GM12891 (cell line): ENCODE measurements at regions not wholly inside any gene's neighbourhood (a gene's known extent, or its start where the extent isn't known, plus 50 kb on each side); places are given as distances from the start of the nearest gene placed in this dataset.

Experiments
- DNase-seq: peaks from one replicate; pipeline ENCODE4 v3.0.0; 2011; ENCODE audit warnings: low spot score; ENCODE audit not compliant: insufficient read length
- FAIRE-seq: peaks from 2 replicates; lab custom pipeline; 2011; peaks lifted over from hg19 to GRCh38; lab: Jason Lieb, UNC
- PAX5 ChIP-seq: IDR thresholded peaks from 2 replicates; pipeline ENCODE4 v1.6.1; 2011; ENCODE audit warnings: low read length, moderate library complexity, mild to moderate bottlenecking; ENCODE audit not compliant: insufficient read depth, severe bottlenecking
- POLR2A ChIP-seq: IDR thresholded peaks from 2 replicates; pipeline ENCODE4 v1.6.1; 2011; ENCODE audit warnings: low read depth, low read length, control low read depth
- POLR2AphosphoS5 ChIP-seq: IDR thresholded peaks from 2 replicates; pipeline ENCODE4 v1.6.1; 2011; ENCODE audit warnings: low read depth, low read length, control low read depth
- POU2F2 ChIP-seq: IDR thresholded peaks from 2 replicates; pipeline ENCODE4 v1.6.1; 2011; ENCODE audit warnings: low read depth, mild to moderate bottlenecking, control low read depth, low read length, moderate library complexity
- SPI1 ChIP-seq: IDR thresholded peaks from 2 replicates; pipeline ENCODE4 v1.6.1; 2011; ENCODE audit warnings: low read depth, low read length, control low read depth
- TAF1 ChIP-seq: IDR thresholded peaks from 2 replicates; pipeline ENCODE4 v1.6.1; 2011; ENCODE audit warnings: low read depth, low read length, control low read depth

DNA sequence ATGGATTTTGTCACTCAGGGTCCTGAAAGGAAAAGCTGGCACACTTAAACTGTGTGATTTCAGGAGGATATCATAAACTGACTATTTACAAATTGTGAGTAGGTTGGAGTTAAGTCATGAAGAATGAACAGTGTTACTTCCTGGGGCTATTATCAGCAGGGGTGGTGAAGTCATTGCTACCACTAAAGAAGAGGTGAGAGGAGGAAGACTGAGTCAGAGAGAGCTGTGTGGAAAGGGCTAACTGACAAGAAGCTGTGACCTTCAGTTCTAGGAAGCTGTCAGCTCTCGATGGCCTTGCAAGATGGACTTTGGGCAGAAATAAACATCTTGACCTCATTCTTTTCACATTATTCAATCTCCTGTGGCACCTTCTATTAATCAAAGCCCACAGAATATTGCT is 72.3 kb upstream of the STARD4 start:
- FAIRE-seq = no peak

DNA sequence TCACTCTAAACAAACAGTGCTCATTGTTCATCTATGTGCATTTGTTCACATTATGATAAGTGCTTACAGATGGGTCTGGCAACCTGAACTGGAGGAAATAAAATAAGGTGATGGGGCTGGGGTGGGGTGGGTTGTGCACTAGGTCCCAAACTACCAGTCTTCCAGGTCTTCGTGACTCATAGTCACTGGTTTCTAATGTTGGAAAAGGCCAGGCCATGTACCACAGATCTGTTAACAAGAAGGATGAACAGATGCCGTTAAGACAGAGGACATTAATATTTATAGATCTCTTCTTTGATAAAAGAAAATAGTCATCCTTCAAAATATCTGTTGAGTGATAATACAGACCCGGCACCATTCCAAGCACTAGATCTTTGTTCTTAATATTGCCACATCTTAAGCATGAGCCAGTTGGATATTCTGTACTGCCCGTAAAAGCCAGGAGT is 71.4 kb upstream of the STARD4 start:
- DNase-seq = no peak
- FAIRE-seq = no peak
- TF ChIP-seq SPI1 = no peak
- TF ChIP-seq TAF1 = no peak
- no peak for TF ChIP-seq POLR2A
- no peak for TF ChIP-seq POU2F2
- no peak for TF ChIP-seq PAX5
- no peak for TF ChIP-seq POLR2AphosphoS5

More for the DNA sequence above, 72.3 kb upstream of the STARD4 start:
- no peak for DNase-seq
- TF ChIP-seq TAF1 (no peak), SPI1 (no peak), PAX5 (no peak), POLR2AphosphoS5 (no peak), POLR2A (no peak), POU2F2 (no peak)

DNA sequence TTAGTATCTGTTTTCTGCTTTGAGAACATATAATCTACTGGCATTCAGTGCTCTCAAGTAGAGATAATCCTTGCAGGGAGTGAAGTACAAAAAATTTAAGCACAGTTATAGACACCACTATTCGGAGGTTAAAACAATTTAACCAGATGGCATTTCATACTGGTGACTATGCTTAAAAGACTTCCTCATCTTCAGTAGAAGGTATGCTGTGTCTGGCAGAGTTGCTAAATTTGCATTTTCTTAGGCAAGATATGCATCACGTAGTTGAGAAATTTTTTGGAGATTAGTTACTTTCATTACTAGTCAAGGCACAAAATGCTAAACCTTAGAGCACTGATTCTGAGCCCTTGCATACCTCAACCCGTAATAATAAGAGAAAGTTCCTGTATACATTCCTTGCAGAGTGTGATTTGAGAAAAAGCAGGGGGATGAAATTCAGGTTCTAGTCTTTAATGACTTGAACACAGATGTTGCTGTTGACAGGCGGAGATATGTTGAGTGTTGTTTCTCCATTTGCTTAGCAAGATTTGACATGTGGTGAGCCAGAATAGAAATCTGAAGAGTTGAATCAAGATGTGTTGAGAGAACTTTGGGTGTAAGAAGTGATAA is 70.8 kb upstream of the STARD4 start:
- FAIRE-seq (no peak), DNase-seq (no peak)
- TF ChIP-seq POLR2A (no peak), POLR2AphosphoS5 (no peak), POU2F2 (no peak), SPI1 (no peak)

DNA sequence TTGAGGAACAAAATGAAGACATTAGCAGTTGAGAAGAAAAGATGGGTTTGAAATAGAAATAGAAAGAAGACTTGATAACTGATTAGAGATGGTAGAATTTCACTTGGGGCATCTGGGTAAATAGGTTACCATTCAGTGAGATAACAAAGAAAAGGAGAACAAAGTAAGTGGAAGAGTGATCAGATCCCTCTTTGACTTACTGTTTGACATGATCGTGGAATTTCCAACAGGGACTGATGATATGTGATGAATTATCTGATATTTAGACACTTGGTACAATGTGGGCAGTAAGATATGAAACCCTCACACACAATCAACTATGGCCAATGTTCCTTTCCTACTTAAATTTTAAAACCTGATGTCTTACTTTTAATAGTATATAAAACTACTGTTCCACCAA is 70.1 kb upstream of the STARD4 start:
- TF ChIP-seq POLR2AphosphoS5 (no peak), POLR2A (no peak), POU2F2 (no peak), SPI1 (no peak), TAF1 (no peak), PAX5 (no peak)
- FAIRE-seq (no peak), DNase-seq (no peak)

DNA sequence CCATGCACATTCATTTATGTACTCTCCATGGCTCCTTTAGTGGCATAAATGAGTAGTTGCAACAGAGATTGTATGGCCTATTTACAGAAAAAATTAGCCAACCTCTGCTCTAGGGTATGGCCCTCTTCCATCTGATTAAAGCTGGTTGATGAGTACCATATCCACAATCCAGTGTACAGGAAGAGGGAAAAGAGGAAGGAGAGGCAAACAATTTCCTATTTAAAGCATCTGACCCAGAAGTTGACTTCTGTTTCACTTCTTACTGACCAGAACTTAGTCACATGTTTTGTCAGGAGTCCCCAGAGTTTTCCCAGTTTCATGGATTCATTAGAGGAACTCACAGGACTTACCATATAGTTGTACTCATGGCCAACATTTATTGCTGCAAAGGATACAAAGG is 68.6 kb upstream of the STARD4 start:
- no peak for DNase-seq
- TF ChIP-seq POU2F2 = no peak
- no peak for TF ChIP-seq POLR2A
- no peak for FAIRE-seq

DNA sequence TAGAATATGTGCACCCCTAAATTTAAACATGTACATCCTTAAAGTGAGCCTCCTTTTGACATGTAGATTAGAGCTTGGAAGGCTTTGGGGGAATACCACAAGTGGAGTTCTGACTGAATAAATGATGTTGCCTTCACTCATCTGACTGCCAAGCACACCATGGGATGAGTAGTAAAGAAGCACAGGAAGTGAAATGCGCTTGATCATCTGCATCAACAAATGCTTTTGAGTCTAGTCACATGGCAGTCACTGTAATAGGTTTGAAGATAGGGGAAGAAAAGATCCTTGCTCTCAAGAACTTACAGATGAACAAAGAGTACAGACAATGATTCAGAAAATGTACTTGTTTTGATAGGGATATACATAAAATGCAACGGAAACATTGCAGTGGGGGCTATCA is 62.0 kb upstream of the STARD4 start:
- TF ChIP-seq PAX5 (no peak), POLR2AphosphoS5 (no peak), POU2F2 (no peak), TAF1 (no peak), POLR2A (no peak), SPI1 (no peak)
- FAIRE-seq (no peak), DNase-seq (no peak)

DNA sequence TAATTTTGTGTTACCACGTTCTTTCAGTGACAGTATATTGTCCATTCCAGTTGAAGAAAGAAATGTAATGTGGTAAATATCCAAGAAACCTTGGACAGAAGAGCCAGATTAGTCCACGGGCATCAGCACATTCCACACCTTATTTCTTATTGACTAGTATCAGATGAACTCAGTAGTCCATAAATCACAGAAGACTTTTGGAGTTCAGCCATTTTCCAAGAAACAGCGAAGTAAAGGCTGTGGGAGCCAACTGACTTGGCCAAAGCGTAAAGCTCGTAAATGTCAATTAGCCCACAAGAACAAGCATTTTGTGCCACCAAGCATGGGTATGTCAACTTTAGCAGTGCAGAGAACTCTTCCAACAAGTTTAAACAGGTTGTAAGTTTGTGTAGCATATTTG is 60.2 kb upstream of the STARD4 start:
- DNase-seq (no peak), FAIRE-seq (no peak)
- no peak for TF ChIP-seq SPI1
- no peak for TF ChIP-seq POU2F2
- no peak for TF ChIP-seq TAF1
- TF ChIP-seq POLR2AphosphoS5 = no peak
- no peak for TF ChIP-seq PAX5
- TF ChIP-seq POLR2A = no peak

DNA sequence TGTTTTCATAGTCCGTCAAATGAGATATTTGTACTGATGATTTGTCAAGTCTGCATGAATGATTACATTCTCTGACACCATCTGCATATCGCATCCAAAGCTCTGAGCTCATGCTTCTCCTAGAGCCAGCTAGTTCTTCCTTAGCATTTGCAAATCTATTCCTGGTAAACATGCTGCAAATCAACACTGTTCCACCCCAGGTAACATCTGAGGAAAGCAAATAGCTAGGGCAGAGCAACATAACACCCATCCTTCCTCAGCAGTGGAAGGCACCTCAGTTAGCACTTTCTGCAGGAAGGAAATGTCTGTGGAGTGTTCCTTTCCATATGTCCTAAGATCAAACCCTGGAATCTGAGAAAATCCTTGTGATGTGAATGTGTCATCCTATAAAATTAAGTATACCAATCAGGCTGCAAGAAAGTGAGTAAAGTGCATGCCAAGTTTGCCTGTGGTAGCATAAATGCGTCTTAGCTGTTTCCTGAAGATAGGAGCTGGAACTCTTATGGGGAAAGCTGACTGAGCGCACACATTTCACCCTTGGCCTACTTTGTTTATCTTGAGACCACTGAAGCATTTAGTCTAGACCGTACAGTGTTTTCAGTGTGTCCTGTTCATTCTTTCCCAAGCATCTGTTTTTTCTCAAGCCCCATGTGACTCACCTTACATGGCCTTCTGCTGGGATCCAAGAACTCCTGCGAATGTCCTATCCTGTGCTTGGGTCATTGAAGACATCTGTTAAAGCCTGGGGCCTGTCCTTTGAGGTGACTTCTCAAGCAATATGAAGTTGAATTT is 50.9 kb upstream of the STARD4 start:
- no peak for TF ChIP-seq PAX5
- TF ChIP-seq POU2F2 = no peak
- no peak for TF ChIP-seq TAF1
- no peak for TF ChIP-seq SPI1
- FAIRE-seq (no peak), DNase-seq (no peak)

DNA sequence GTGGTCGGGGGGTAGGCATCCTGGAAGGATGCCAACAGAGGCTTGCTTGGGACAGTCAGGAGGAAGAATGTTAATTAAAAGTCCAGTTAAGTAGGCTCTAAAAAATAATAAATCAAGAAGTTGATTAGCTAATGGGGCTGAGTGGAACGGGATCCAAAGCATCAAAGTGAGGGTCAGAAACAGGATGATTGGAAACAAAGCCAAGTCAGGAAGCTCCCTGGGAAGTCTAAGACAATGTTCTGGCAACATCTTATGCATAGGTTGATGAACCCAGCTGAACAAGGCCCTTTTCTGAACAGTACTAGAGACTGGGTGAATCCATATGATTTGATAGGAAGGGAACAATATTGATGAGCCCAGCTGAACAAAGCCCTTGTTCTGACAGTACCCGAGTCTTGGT is 50.2 kb upstream of the STARD4 start:
- FAIRE-seq (no peak), DNase-seq (no peak)
- TF ChIP-seq TAF1 (no peak), POU2F2 (no peak), POLR2AphosphoS5 (no peak), SPI1 (no peak), PAX5 (no peak), POLR2A (no peak)
